SK-N-SH (cell line): ENCODE measurements at regions not wholly inside any gene's neighbourhood (a gene's known extent, or its start where the extent isn't known, plus 50 kb on each side); places are given as distances from the start of the nearest gene placed in this dataset.
A peak's percentile ranks its signal among the peaks of the same experiment; 100 is the strongest.

Source experiments
- CTCF ChIA-PET: fragments of 300-600, 350-600 bp; formaldehyde crosslinking; extraction: SDS; loops from one replicate; lab custom pipeline; 2021; lab: Yijun Ruan, JAX
- POLR2A ChIA-PET: fragments of 350-600 bp; sonication (Branson Sonifier 250); formaldehyde crosslinking; extraction: SDS; loops from one replicate; lab custom pipeline; 2020; ENCODE audit warnings: antibody characterized with exemption, inconsistent platforms; lab: Yijun Ruan, JAX
- DNase-seq: peaks from one replicate; pipeline ENCODE4 v3.0.0; 2012
- H2AFZ ChIP-seq: fragments of 200-600 bp; sonication (generic); 2 replicates; pipeline ENCODE4 v1.8.1; 2016; ENCODE audit warnings: antibody characterized with exemption, mild to moderate bottlenecking, low read depth
- H3F3A ChIP-seq: fragments of 200-600 bp; sonication (generic); replicated peaks from 2 replicates; pipeline ENCODE3; 2016; ENCODE audit warnings: antibody characterized with exemption, mild to moderate bottlenecking; ENCODE audit not compliant: insufficient read depth
- H3K27ac ChIP-seq, 2 experiments: fragments of 200-500 bp in 1 of 2; fragments of 200-600 bp in 1 of 2; sonication (Bioruptor generic) in 1 of 2; sonication (generic), shearing (Covaris generic) in 1 of 2; 2 replicates each; pipeline versions ENCODE4 v1.5.1 to v1.6.1; 2014 to 2016; ENCODE audit warnings: low read depth in 2 of 2, inconsistent platforms in 1 of 2, low read length in 1 of 2, mild to moderate bottlenecking in 1 of 2, mixed read lengths in 1 of 2
- H3K27me3 ChIP-seq: fragments of 200-600 bp; sonication (generic), shearing (Covaris generic); 2 replicates; pipeline ENCODE4 v1.6.1; 2016; ENCODE audit warnings: mixed run types; ENCODE audit not compliant: insufficient read depth
- H3K36me3 ChIP-seq, 2 experiments: fragments of 200-500 bp in 1 of 2; fragments of 200-600 bp in 1 of 2; sonication (Bioruptor generic) in 1 of 2; sonication (generic) in 1 of 2; replicated peaks in 1 of 2; 2 replicates each; pipeline versions ENCODE3 to v1.5.1; 2014 to 2016; ENCODE audit warnings: low read length in 1 of 2, mild to moderate bottlenecking in 1 of 2; ENCODE audit not compliant: insufficient read depth in 2 of 2, control insufficient read depth in 1 of 2
- H3K4me1 ChIP-seq, 2 experiments: fragments of 200-500 bp in 1 of 2; fragments of 200-600 bp in 1 of 2; sonication (Bioruptor generic) in 1 of 2; sonication (generic), shearing (Covaris generic) in 1 of 2; 2 replicates each; pipeline versions ENCODE4 v1.5.1 to v1.6.1; 2014 to 2016; ENCODE audit warnings: low read depth in 1 of 2, low read length in 1 of 2, mixed run types in 1 of 2; ENCODE audit not compliant: insufficient read depth in 2 of 2, control insufficient read depth in 1 of 2
- H3K4me2 ChIP-seq: fragments of 200-600 bp; sonication (generic), shearing (Covaris generic); 2 replicates; pipeline ENCODE4 v1.6.1; 2017; ENCODE audit warnings: mixed run types
- H3K4me3 ChIP-seq, 2 experiments: fragments of 200-500 bp in 1 of 2; fragments of 200-600 bp in 1 of 2; sonication (Bioruptor generic) in 1 of 2; sonication (generic), shearing (Covaris generic) in 1 of 2; 2 replicates each; pipeline versions ENCODE4 v1.5.1 to v1.8.1; 2014 to 2016; ENCODE audit warnings: low read depth in 2 of 2, inconsistent platforms in 1 of 2, low read length in 1 of 2, mild to moderate bottlenecking in 1 of 2, mixed read lengths in 1 of 2, moderate library complexity in 1 of 2
- H3K79me2 ChIP-seq: fragments of 200-600 bp; sonication (generic); 2 replicates; pipeline ENCODE4 v1.8.1; 2017; ENCODE audit warnings: mild to moderate bottlenecking; ENCODE audit not compliant: insufficient read depth
- H3K9ac ChIP-seq: fragments of 200-600 bp; sonication (generic); 2 replicates; pipeline ENCODE4 v1.6.1; 2017; ENCODE audit warnings: mixed run types
- H3K9me2 ChIP-seq: fragments of 200-600 bp; sonication (generic); 2 replicates; pipeline ENCODE4 v1.6.1; 2017; ENCODE audit warnings: mixed run types
- H3K9me3 ChIP-seq: fragments of 200-600 bp; sonication (generic); 2 replicates; pipeline ENCODE4 v1.6.1; 2017; ENCODE audit warnings: mixed run types, mild to moderate bottlenecking, moderate library complexity
- H4K20me1 ChIP-seq: fragments of 200-600 bp; sonication (generic); 2 replicates; pipeline ENCODE4 v1.6.1; 2017; ENCODE audit warnings: mild to moderate bottlenecking, mixed run types; ENCODE audit not compliant: insufficient read depth
- CHD2 ChIP-seq: fragments of 150-350 bp; IDR thresholded peaks from 2 replicates; pipeline ENCODE4 v1.6.1; 2018; ENCODE audit warnings: low read length; ENCODE audit not compliant: partially characterized antibody
- ELF1 ChIP-seq: IDR thresholded peaks from 2 replicates; pipeline ENCODE4 v1.4.0; 2012
- FOXJ3 ChIP-seq: sonication (generic); formaldehyde crosslinking; IDR thresholded peaks from 2 replicates; pipeline ENCODE4 v1.5.1; 2020; ENCODE audit warnings: mild to moderate bottlenecking, missing genetic modification reagents
- GABPA ChIP-seq: IDR thresholded peaks from 2 replicates; pipeline ENCODE4 v1.4.0; 2012; ENCODE audit warnings: low read depth, mild to moderate bottlenecking
- RFX5 ChIP-seq: IDR thresholded peaks from 2 replicates; pipeline ENCODE4 v1.6.1; 2012; ENCODE audit warnings: mild to moderate bottlenecking, improper control_type of control experiment, low read length
- RXRA ChIP-seq: IDR thresholded peaks from 2 replicates; pipeline ENCODE4 v1.4.0; 2012; ENCODE audit warnings: low read depth, mild to moderate bottlenecking, borderline replicate concordance
- SMC3 ChIP-seq: IDR thresholded peaks from 2 replicates; pipeline ENCODE4 v1.6.1; 2012; ENCODE audit warnings: low read depth, low read length, improper control_type of control experiment
- TAF1 ChIP-seq: IDR thresholded peaks from 2 replicates; pipeline ENCODE4 v1.6.1; 2012; ENCODE audit warnings: low read depth, mild to moderate bottlenecking, low read length, moderate library complexity, borderline replicate concordance
- YY1 ChIP-seq: IDR thresholded peaks from 2 replicates; pipeline ENCODE4 v1.4.0; 2012; ENCODE audit warnings: low read depth, mild to moderate bottlenecking
- WGBS: methylation state at CpG from one replicate; pipeline ENCODE4 v1.1.6; 2017; ENCODE audit warnings: low lambda C conversion rate; 5-methylcytosine and 5-hydroxymethylcytosine counted together
- TF ChIP-seq, protein P1 (sequence below): IDR thresholded peaks from 2 replicates; pipeline ENCODE4 v1.6.1; 2012; ENCODE audit warnings: mild to moderate bottlenecking, low read depth, low read length, moderate library complexity

- Histone ChIP-seq H3K79me2 (no peaks in the 10 kb centered on the region), H3K4me1 (0 out of 4 replicates have a peak, but pooled peaks cover 0 to 5% of the 10 kb centered on the region in 2 experiments), H3K9ac (no peak overlapping the region), H3K4me2 (no peak overlapping the region), H3K4me3 (no peak overlapping the region), H3K36me3 (no peaks in the 10 kb centered on the region), H3K27me3 (no peaks in the 10 kb centered on the region), H4K20me1 (no peaks in the 10 kb centered on the region), H3K9me2 (no peaks in the 10 kb centered on the region), H3K27ac (no peak overlapping the region), H3F3A (peaks cover 3% of the 10 kb centered on the region), H3K9me3 (no peaks in the 10 kb centered on the region; the same call in 1 of the 2 replicates), H2AFZ (peak overlapping the region; percentile 6; the same call in 1 of the 2 replicates)
- no peak for DNase-seq
- TF ChIP-seq ELF1 (no peak), SMC3 (no peak), RXRA (no peak), GABPA (no peak), CHD2 (no peak), TAF1 (no peak)
- TF ChIP-seq, protein P1, sequence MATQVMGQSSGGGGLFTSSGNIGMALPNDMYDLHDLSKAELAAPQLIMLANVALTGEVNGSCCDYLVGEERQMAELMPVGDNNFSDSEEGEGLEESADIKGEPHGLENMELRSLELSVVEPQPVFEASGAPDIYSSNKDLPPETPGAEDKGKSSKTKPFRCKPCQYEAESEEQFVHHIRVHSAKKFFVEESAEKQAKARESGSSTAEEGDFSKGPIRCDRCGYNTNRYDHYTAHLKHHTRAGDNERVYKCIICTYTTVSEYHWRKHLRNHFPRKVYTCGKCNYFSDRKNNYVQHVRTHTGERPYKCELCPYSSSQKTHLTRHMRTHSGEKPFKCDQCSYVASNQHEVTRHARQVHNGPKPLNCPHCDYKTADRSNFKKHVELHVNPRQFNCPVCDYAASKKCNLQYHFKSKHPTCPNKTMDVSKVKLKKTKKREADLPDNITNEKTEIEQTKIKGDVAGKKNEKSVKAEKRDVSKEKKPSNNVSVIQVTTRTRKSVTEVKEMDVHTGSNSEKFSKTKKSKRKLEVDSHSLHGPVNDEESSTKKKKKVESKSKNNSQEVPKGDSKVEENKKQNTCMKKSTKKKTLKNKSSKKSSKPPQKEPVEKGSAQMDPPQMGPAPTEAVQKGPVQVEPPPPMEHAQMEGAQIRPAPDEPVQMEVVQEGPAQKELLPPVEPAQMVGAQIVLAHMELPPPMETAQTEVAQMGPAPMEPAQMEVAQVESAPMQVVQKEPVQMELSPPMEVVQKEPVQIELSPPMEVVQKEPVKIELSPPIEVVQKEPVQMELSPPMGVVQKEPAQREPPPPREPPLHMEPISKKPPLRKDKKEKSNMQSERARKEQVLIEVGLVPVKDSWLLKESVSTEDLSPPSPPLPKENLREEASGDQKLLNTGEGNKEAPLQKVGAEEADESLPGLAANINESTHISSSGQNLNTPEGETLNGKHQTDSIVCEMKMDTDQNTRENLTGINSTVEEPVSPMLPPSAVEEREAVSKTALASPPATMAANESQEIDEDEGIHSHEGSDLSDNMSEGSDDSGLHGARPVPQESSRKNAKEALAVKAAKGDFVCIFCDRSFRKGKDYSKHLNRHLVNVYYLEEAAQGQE = no peak
- ChIA-PET CTCF (no interaction called here), POLR2A (no interaction called here)
- WGBS = 15% methylated on average over 2 of the region's 2 CpGs
Measured at GRCh38 chr7:119688831-119689230, 584.1 kb upstream of the KCND2 start.

DNA sequence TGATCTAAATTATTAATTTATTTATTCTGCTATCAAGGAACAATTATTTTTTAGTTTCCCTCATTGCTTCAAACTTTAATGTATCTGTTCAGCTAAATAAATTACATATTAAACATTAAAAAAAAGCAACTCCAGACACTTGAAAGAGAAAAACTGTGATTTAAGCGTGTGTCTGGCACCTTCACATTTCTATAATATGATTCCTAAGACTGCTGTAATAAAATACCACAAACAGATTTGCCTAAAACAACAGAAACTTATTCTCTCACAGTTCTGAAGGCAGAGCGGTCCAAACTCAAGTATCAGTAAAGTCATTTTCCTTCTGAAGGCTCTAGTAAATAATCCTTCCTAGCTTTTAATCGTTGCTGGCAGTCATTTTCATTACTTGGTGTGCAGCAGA is 580.4 kb upstream of the KCND2 start:
- Histone ChIP-seq H3K36me3 (no peaks in the 10 kb centered on the region), H3K4me1 (no peaks in the 10 kb centered on the region), H3K27ac (no peak overlapping the region), H3K9me2 (no peaks in the 10 kb centered on the region), H4K20me1 (no peaks in the 10 kb centered on the region), H3K9ac (no peak overlapping the region), H3F3A (peaks cover 3% of the 10 kb centered on the region), H2AFZ (no peak overlapping the region), H3K27me3 (no peaks in the 10 kb centered on the region), H3K9me3 (peaks cover 6% of the 10 kb centered on the region; the same call in 1 of the 2 replicates), H3K4me3 (no peak overlapping the region), H3K4me2 (no peak overlapping the region)
- POLR2A ChIA-PET = no interaction called here
- WGBS = 24% methylated on average over 3 of the region's 3 CpGs
- CTCF ChIA-PET = no interaction called here
- TF ChIP-seq FOXJ3 (CRISPR knock-in tag) (no peak), RFX5 (no peak)
- TF ChIP-seq, all 33 proteins: peak for 0
- H3K79me2 ChIP-seq = no peaks in the 10 kb centered on the region
- no peak for DNase-seq

- no peaks in the 10 kb centered on the region for H3K27me3 ChIP-seq
- POLR2A ChIA-PET = no interaction called here
- H3K4me2 ChIP-seq = no peak overlapping the region
- TF ChIP-seq YY1 = no peak
- TF ChIP-seq ELF1 = no peak
- no peaks in the 10 kb centered on the region for H4K20me1 ChIP-seq
- no peaks in the 10 kb centered on the region for H3K79me2 ChIP-seq
- H3K4me1 ChIP-seq = no peaks in the 10 kb centered on the region
- H3K27ac ChIP-seq = no peak overlapping the region
- H3K9me2 ChIP-seq = no peaks in the 10 kb centered on the region
- WGBS = 0% methylated on average over 1 of the region's 1 CpG
- H3K36me3 ChIP-seq = no peaks in the 10 kb centered on the region
- H3K9ac ChIP-seq = no peak overlapping the region
- CTCF ChIA-PET = no interaction called here
- DNase-seq = no peak
- peaks cover 6% of the 10 kb centered on the region; the same call in 1 of the 2 replicates for H3K9me3 ChIP-seq
- H3K4me3 ChIP-seq = no peak overlapping the region
- H3F3A ChIP-seq = peaks cover 3% of the 10 kb centered on the region
- no peak overlapping the region for H2AFZ ChIP-seq
Measured at GRCh38 chr7:119694506-119694905, 578.5 kb upstream of the KCND2 start.
